IPS-18c (cell line): ENCODE measurements at regions not wholly inside any gene's neighbourhood (a gene's known extent, or its start where the extent isn't known, plus 50 kb on each side); places are given as distances from the start of the nearest gene placed in this dataset.
"Not testable (repeated sequence)": the region's sequence is repeated elsewhere in the genome, so short reads cannot be mapped to it uniquely, and the experiment has no call there.

Experiments used
- H3K4me3 ChIP-seq: 2 replicates; pipeline ENCODE4 v1.7.0; 2013; ENCODE audit warnings: low read depth, mild to moderate bottlenecking, low read length, moderate library complexity; ENCODE audit not compliant: insufficient read depth
- H3K9me3 ChIP-seq: one replicate; pipeline ENCODE4 v1.6.1; 2013; ENCODE audit warnings: mild to moderate bottlenecking, low read length, moderate library complexity; ENCODE audit not compliant: control insufficient read depth, insufficient read depth

DNA sequence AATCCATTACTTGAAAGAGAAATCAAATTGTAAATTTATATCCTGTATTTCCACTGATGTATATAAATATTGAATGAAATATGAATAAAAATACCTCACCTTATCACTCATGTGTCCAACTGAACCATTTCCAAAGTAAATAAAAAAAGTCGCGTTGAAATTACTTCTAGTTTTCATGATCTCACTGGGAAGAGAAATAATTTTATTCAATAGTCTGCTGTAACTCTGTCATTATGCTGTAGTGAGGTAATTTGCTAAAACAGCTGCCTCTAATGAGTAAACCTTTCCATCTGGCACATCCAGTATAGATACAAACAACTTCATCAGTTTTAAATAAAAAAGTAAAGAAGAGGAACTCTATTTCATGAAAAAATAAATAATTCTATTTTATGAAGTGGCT is 611.5 kb downstream of the ZNF608 start:
- Histone ChIP-seq H3K9me3 (no peaks in the 10 kb centered on the region), H3K4me3 (no peak overlapping the region)

DNA sequence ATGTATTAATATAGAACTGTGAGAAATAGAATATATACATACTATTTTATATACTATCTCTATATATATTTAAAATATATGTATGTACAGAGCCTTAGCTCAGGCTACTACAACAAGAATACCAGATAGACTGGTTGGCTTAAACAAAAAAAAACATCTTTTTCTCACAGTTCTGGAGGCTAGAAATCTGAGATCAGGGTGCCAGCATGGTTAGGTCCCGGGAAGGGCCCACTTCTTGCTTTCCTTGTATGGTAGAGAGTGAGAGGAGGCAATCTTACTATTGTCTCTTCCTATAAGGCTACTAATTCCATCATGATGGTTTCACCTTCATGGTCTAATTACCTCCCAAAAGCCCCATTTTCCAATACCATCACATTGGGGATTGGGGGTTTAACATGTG is 613.0 kb downstream of the ZNF608 start:
- Histone ChIP-seq H3K9me3 (no peaks in the 10 kb centered on the region), H3K4me3 (no peak overlapping the region)

DNA sequence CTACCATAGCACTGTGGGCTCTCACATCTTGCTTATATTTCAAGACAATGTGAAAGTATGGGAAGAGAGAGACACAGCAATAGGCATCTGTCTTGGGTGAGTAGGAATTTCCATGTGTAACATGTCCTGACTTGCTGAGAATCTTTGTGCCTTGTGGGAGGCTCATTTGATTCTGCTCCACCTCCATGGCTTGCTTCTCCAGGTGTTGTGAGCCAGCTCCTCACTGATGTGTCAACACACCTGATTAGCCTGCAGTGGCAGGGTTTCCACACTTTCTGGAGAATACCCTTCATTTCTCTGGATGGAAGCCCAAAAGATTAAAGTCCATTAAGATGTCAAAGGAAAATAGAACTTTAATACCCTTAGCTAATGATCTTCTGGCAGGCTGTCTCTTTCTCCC is 613.6 kb downstream of the ZNF608 start:
- H3K9me3 ChIP-seq: no peaks in the 10 kb centered on the region
- no peak overlapping the region for H3K4me3 ChIP-seq

DNA sequence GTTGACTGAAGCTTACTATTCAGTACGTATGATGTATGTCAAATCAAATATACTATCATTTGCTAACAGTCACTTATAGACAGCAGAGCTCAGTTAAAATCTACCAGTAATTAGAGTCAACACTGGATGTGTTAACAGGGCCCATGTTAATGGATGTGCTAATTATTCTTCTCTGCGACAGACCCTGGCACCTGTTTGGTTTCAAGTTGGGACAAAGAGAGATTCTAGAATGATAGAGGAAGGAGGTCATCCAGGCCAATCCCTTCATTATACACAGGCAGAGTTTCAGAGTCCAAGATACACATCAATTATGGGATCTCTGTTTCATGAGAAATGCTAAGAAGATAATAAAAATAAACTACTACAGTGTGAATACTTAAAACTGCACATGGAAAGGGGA is 615.0 kb downstream of the ZNF608 start:
- no peaks in the 10 kb centered on the region for H3K9me3 ChIP-seq
- no peak overlapping the region for H3K4me3 ChIP-seq

DNA sequence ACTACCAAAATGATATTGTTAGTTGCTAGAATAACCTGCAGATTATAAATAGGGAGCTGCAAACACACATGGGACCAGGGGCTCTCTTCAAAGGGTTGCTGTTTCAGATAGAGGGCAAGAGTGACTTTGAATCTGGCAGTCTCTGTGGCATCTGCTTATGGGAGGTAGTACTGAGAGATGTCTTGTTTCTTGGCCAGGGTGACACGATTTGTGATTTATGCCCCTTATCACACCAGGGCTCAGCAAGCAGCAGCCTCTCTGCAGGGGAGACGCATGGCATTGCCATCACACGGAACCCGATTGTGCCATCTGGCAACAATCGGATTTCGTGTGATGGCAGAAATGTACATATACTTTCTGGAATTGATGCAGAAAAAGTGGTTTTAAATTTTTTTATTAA is 615.6 kb downstream of the ZNF608 start:
- Histone ChIP-seq H3K4me3 (no peak overlapping the region), H3K9me3 (no peaks in the 10 kb centered on the region)

DNA sequence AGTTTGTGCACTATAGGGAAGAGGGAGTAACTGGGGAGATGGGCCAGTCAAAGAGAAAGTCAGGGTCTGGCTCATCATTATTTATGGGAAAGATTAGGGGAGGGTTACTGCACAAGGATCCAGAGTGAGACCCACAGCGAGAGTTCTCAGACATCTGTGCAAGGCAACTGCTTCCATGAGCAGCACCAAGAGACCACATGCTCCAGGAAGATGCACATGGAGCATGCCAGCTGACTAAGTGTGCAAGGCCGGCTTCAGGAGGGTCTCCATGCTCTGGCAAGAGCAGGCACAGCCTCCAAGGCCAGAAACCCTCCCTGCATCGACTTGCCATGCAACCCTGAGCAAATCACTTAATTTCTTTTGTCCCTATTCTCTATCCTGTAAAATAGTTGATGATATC is 616.9 kb downstream of the CSNK1G3 start:
- Histone ChIP-seq H3K4me3 (no peak overlapping the region), H3K9me3 (no peaks in the 10 kb centered on the region)

DNA sequence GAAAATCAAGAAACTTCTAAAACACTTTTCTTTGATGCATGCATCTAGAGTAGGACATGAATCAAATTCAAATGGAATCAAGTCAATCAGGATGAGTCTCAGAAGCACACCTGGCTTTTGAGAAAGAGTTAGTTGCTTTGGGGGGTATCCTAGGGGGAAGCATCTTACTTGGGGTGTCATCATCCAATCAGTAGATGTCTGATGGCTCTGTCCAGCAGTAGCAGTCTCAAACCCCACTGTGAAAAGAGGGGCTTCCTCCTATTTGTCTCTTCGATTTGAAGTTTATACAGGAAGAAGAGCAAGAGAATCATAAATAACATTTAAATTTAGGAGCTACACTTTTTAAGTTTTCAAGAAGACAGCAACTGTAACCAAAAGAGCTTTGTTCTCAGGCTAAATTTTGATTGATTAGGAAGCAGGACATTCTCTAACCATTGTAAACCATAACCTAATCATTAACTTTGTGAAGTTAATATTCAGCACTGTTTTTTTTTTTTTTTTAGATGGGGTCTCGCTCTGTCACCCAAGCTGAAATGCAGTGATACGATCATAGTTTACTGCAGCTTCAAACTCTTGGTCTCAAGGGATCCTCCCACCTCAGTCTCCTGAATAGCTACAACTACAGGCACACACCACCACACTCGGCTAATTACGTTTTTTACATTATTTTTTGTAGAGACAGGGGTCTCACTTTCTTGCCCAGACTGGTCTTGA is 614.7 kb downstream of the CSNK1G3 start:
- H3K4me3 ChIP-seq: no peak overlapping the region
- no peaks in the 10 kb centered on the region for H3K9me3 ChIP-seq

DNA sequence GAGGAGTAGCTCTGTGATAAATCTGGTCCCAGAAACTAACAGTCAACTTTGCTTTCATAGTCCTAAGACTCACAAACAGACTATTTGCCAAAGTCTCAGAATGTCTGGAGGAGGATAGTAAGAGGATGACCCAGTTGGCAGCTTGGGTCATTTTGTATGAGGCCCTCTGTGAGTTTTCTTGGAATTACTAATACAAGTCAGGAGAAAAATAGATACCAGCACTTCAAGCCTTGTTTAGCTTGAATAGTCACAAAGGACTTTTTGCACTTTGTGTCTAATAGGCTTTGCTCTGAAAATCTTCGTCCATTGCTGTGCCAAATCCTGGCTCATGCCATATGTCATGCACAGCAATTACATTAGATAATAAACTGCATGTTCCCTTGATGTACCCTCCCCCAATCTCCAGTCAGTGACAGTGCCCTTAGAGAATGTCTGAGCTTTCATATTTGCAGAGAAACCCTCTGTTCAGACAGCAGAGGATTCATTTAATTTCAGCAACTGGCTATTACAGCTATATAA is 612.8 kb downstream of the CSNK1G3 start:
- Histone ChIP-seq H3K9me3 (no peaks in the 10 kb centered on the region), H3K4me3 (no peak overlapping the region)

DNA sequence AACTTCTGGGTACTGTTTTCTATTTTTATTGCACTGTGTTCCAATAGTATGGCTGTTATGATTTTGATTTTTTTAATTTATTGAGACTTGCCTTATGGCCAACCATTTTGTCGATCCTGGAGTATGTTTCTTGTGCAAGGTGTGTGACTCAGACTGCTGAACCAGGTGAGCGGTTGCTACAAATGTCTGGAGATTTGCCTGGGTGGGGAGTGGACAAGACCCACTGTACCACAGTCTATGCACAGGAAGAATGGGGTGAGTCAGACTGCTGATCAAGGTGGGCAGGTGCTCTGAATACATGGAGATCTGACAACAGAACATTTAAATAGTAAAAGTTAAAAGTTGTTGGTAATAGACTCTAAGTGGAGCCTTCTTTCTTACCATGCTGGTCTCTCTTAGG is 609.2 kb downstream of the CSNK1G3 start:
- no peaks in the 10 kb centered on the region for H3K9me3 ChIP-seq
- no peak overlapping the region for H3K4me3 ChIP-seq

DNA sequence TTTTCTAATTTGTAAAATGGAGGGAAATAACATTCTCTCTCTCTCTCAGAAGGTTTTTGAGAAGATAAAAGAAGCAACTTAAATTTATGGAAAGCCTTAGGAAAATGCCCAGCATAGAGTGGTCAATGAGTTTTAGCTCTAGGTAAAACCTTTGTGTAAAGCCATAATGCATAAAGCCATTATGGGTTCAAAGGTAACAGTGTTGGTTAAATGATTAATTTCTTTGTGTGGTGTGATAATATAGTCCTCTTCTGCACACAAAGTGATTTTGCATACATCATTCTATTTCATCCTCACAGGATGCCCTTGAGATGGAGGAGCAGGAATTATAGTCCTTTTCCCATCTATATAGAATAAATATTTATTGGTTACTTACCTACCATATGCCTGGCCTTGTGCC is 602.9 kb downstream of the CSNK1G3 start:
- H3K4me3 ChIP-seq: no peak overlapping the region
- no peaks in the 10 kb centered on the region for H3K9me3 ChIP-seq

DNA sequence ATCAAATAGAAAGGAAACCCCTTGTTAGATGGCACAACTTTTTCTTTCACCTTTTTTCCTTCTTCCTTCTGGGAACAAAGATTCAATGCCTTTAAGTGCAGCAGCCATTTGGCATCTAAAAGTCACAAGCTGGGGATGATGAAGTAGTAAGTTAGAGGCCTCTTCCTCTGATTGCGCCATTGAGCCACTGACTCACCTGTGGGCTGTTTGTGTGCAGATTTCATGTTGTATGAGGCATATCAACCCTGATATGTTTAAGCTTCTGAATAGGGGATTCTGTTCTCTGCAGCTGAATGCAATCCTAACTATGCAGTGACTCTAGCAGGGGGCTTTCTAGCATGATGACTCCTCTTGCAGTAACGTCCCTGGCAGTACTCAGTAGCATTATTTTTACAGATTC is 599.9 kb downstream of the CSNK1G3 start:
- H3K9me3 ChIP-seq: no peaks in the 10 kb centered on the region
- H3K4me3 ChIP-seq: no peak overlapping the region

DNA sequence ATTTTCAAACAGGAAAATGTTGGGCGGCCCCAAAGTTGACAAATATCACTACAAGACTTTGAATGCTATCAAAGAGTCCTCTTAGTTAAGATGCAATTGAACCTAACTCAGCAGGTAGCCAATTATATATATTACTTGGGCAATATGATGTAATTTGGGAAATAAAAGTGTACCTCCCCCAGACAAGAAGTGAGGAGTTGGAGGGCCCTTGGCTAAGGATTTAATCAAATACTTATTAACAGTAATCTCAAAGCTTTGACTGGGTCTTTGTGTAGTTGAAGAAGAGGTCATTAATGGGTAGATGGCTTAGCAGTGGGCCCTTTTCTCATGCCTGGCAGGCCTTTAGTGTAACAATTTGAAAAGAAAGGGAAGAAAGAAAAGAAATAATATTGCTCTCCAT is 599.0 kb downstream of the CSNK1G3 start:
- H3K4me3 ChIP-seq: no peak overlapping the region
- H3K9me3 ChIP-seq: no peaks in the 10 kb centered on the region

DNA sequence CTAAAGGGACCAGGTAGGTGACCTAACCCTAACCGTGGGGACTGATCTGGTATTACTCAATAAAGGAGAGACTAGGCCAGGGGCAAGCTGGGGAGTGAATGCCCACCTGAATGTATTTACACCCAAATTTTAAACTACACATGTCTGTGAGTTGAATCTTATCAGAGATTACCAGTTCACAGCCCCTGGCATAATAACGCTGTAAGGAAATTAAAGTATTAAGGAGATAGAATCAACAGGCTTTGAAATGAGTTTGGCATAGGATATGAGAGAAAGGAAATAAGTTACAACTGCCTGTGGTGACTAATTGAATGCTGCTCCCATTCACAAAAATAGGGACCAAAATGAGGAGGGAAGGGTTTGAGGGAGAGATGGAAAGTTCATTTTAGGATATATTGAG is 593.3 kb downstream of the CSNK1G3 start:
- no peak overlapping the region for H3K4me3 ChIP-seq
- H3K9me3 ChIP-seq: no peaks in the 10 kb centered on the region

DNA sequence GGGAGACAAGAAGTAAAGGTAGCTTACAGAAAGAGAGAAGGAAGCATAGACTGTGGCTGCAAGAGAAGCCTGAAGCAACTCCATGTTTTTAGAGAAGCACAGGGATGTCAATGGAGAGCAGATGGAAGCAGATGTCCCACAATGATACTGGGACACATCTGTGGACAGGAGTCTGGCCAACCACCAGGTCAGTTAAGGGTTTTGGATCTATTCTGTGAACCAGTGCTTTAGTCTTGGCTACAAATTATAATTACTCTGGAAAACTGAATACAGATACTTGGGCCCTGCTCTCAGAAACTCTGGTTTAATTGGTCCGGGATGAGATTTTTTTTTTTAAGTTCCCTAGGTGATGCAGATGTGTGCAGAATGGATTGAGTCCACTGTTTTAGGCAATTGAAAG is 592.8 kb downstream of the CSNK1G3 start:
- H3K9me3 ChIP-seq: no peaks in the 10 kb centered on the region
- H3K4me3 ChIP-seq: no peak overlapping the region

DNA sequence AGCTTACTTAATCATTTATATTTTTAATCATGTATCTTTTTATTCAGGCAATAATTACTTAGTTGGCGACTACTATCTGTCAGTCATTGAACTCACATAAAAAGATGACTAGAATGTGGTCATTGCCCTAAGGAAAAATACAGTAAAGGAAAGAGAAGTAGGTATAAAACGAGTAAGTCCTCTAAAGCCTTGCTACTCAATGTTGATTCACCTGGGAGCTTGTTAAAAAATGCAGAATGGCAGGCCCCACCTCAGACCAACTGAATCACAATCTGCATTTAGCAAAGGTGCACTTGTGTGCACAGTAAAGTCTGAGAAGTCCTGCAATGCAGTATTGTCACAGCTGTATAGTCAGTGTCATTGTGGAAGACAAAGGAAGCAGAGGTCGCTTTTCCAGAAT is 592.4 kb downstream of the CSNK1G3 start:
- no peak overlapping the region for H3K4me3 ChIP-seq

DNA sequence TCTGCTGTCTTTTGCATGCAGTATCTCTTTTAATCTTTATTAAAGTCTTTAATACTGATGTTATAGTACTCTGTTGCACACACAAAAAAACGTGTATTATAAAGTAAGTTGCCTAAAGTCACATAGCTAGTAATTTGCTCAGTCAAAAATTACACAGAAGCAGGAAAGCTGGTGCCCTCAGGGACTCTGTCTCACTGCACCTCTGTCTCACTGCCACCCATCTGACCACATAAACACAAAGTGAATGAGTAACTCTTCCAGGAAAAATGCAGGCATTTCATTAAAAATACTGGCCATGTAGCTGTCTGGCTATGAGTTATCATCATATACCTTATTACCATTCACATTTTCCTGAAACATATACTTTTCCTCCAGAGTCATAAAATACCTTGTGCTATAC is 591.7 kb downstream of the CSNK1G3 start:
- no peaks in the 10 kb centered on the region for H3K9me3 ChIP-seq
- H3K4me3 ChIP-seq: no peak overlapping the region

More for the DNA sequence above, 592.4 kb downstream of the CSNK1G3 start:
- H3K9me3 ChIP-seq: no peaks in the 10 kb centered on the region

DNA sequence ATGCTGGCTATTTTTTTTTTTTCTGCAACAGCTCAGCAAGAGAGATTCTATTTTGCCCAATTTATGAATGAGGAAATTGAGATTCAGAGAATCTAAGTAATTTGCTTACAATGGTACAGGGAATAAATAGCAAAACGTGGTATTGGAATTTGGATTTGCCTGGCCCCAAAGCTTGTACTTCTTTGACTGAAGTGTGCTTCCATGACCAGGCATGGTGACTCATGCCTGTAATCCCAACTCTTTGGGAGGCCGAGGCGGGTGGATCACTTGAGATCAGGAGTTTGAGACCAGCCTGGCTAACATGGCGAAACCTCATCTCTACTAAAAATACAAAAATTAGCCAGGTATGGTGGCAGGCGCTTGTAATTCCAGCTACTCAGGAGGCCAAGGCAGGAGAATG is 591.1 kb downstream of the CSNK1G3 start:
- H3K9me3 ChIP-seq, H3K4me3 ChIP-seq: not testable (repeated sequence)

DNA sequence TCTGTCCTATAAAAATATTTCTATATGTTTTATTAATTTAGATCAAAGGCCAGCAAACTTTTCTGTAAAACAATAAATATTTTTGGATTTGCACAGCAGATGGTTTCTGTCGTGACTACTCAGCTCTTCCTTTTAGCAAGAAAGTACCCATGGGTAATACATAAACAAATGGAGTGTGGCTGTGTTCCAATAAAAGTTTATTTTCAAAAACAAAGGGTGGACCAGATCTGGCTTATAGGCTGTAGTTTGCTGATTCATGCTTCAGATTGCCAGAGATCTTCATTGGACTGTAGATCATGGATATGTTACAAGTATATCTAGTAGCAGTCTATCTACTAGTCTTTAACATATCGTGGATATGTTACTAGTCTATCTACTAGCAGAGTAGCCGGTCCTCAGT is 590.5 kb downstream of the CSNK1G3 start:
- Histone ChIP-seq H3K4me3 (no peak overlapping the region), H3K9me3 (no peaks in the 10 kb centered on the region)

DNA sequence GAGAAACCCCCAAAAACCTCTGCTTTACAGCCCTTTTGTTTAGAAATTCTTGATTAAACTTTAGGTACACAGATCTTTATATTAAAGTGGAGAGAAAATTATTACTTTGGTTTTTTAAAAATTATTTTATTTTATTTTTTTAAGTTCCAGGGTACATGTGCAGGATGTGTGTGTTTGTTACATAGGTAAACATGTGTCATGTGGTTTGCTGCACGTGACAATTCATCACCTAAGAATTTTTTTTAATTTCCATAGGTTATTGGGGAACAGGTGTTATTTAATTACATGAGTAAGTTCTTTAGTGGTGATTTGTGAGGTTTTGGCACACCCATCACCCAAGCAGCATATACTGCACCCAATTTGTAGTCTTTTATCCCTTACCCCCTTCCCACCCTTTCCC is 581.7 kb downstream of the CSNK1G3 start:
- no peak overlapping the region for H3K4me3 ChIP-seq
- H3K9me3 ChIP-seq: no peaks in the 10 kb centered on the region
